ENCODE measurements at regions not wholly inside any gene's neighbourhood (a gene's known extent, or its start where the extent isn't known, plus 50 kb on each side); places are given as distances from the start of the nearest gene placed in this dataset.
A peak's percentile ranks its signal among the peaks of the same experiment; 100 is the strongest.

- peak; percentile 43 for FAIRE-seq
- TF ChIP-seq CTCF (IDR thresholded peaks at IDR 0.05; ENCODE audit: insufficient read depth, low read length, severe bottlenecking) = no peak
These were observed 655.0 kb downstream of the EPHA3 start for GRCh38 chr3:89762405-89762804.

GRCh38 chr3:89783341-89783927, 676.0 kb downstream of the EPHA3 start:
- FAIRE-seq (no peak), DNase-seq (ENCODE audit: low read depth) (no peak)
- no peaks in the 10 kb centered on the region for H3K36me3 ChIP-seq (ENCODE audit: control insufficient read depth, insufficient read depth, low read length)
- no peak overlapping the region for H3K4me3 ChIP-seq (ENCODE audit: low read depth, low read length)
- TF ChIP-seq CTCF (IDR thresholded peaks at IDR 0.05; ENCODE audit: insufficient read depth, low read length, severe bottlenecking) = no peak
- H3K27me3 ChIP-seq (ENCODE audit: control insufficient read depth, insufficient read depth, low read length) = no peaks in the 10 kb centered on the region

More at GRCh38 chr3:89762405-89762804, 655.0 kb downstream of the EPHA3 start:
- DNase-seq (ENCODE audit: low read depth) = no peak
- Histone ChIP-seq H3K36me3 (ENCODE audit: control insufficient read depth, insufficient read depth, low read length) (no peaks in the 10 kb centered on the region), H3K4me3 (ENCODE audit: low read depth, low read length) (no peak overlapping the region), H3K27me3 (ENCODE audit: control insufficient read depth, insufficient read depth, low read length) (no peaks in the 10 kb centered on the region)

- Histone ChIP-seq H3K4me3 (ENCODE audit: low read depth, low read length) (no peak overlapping the region), H3K36me3 (ENCODE audit: control insufficient read depth, insufficient read depth, low read length) (no peaks in the 10 kb centered on the region), H3K27me3 (ENCODE audit: control insufficient read depth, insufficient read depth, low read length) (no peaks in the 10 kb centered on the region)
- DNase-seq (ENCODE audit: low read depth) = no peak
- FAIRE-seq = no peak
- no peak for TF ChIP-seq CTCF (IDR thresholded peaks at IDR 0.05; ENCODE audit: insufficient read depth, low read length, severe bottlenecking)
These were observed 680.1 kb downstream of the EPHA3 start for GRCh38 chr3:89787485-89787884.

- Histone ChIP-seq H3K36me3 (ENCODE audit: control insufficient read depth, insufficient read depth, low read length) (no peaks in the 10 kb centered on the region), H3K27me3 (ENCODE audit: control insufficient read depth, insufficient read depth, low read length) (no peaks in the 10 kb centered on the region), H3K4me3 (ENCODE audit: low read depth, low read length) (no peak overlapping the region)
- DNase-seq (ENCODE audit: low read depth) = no peak
- TF ChIP-seq CTCF (IDR thresholded peaks at IDR 0.05; ENCODE audit: insufficient read depth, low read length, severe bottlenecking) = no peak
- no peak for FAIRE-seq
These were observed 680.6 kb downstream of the EPHA3 start for GRCh38 chr3:89787979-89788378.

- no peak overlapping the region for H3K4me3 ChIP-seq (ENCODE audit: low read depth, low read length)
- no peaks in the 10 kb centered on the region for H3K27me3 ChIP-seq (ENCODE audit: control insufficient read depth, insufficient read depth, low read length)
- TF ChIP-seq CTCF (IDR thresholded peaks at IDR 0.05; ENCODE audit: insufficient read depth, low read length, severe bottlenecking) = no peak
- DNase-seq (ENCODE audit: low read depth) (no peak), FAIRE-seq (no peak)
- H3K36me3 ChIP-seq (ENCODE audit: control insufficient read depth, insufficient read depth, low read length) = no peaks in the 10 kb centered on the region
These were observed 688.1 kb downstream of the EPHA3 start for GRCh38 chr3:89795506-89795905.

- no peak for FAIRE-seq
These were observed 695.5 kb downstream of the EPHA3 start for GRCh38 chr3:89802881-89803280.

More at GRCh38 chr3:89802881-89803280, 695.5 kb downstream of the EPHA3 start:
- no peak overlapping the region for H3K4me3 ChIP-seq (ENCODE audit: low read depth, low read length)
- no peaks in the 10 kb centered on the region for H3K36me3 ChIP-seq (ENCODE audit: control insufficient read depth, insufficient read depth, low read length)
- H3K27me3 ChIP-seq (ENCODE audit: control insufficient read depth, insufficient read depth, low read length) = no peaks in the 10 kb centered on the region
- TF ChIP-seq CTCF (IDR thresholded peaks at IDR 0.05; ENCODE audit: insufficient read depth, low read length, severe bottlenecking) = no peak
- no peak for DNase-seq (ENCODE audit: low read depth)
